ENCODE measurements at regions not wholly inside any gene's neighbourhood (a gene's known extent, or its start where the extent isn't known, plus 50 kb on each side); places are given as distances from the start of the nearest gene placed in this dataset.
A peak's percentile ranks its signal among the peaks of the same experiment; 100 is the strongest.

DNA sequence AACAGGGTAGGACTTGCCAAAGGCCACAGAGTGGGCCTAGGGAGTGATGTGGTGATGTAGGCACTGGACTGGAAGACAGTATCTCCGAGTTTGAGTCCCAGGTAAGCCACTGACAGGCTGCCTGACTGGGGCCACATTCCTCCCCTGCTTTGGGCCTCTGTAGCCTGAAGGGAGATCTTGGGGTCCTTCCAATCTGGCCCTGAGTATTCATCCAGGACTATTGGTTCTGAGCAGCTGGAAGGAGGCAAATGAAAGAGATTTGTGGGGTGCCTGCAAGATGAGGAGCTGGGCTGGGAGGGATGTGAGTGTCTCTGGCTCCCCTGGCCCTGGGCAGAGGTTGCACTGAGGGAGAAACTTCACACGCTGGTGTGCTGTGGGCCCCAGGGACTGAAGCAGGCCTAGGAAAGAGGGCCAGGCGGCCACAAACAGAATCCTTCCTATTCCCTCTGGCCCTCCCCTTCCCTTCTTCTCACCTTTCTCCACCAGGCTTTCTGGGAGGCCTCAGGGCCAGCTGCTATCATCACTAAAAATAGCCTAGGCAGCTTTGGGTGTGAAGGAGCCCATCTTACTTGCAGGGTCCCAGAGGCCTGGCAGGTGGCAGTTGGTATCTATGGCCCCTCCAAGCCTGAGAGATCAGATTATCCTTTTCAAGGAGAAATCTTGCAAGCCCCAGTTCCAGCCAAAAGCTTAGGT is 70.1 kb downstream of the PJA1 start:
- no peak for DNase-seq (ENCODE audit: low read depth)
- TF ChIP-seq, protein P1, sequence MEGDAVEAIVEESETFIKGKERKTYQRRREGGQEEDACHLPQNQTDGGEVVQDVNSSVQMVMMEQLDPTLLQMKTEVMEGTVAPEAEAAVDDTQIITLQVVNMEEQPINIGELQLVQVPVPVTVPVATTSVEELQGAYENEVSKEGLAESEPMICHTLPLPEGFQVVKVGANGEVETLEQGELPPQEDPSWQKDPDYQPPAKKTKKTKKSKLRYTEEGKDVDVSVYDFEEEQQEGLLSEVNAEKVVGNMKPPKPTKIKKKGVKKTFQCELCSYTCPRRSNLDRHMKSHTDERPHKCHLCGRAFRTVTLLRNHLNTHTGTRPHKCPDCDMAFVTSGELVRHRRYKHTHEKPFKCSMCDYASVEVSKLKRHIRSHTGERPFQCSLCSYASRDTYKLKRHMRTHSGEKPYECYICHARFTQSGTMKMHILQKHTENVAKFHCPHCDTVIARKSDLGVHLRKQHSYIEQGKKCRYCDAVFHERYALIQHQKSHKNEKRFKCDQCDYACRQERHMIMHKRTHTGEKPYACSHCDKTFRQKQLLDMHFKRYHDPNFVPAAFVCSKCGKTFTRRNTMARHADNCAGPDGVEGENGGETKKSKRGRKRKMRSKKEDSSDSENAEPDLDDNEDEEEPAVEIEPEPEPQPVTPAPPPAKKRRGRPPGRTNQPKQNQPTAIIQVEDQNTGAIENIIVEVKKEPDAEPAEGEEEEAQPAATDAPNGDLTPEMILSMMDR (IDR thresholded peaks at IDR 0.05; ENCODE audit: insufficient read depth, low read length): no peak
- H3K4me3 ChIP-seq (ENCODE audit: low read depth, low read length): no peak overlapping the region

DNA sequence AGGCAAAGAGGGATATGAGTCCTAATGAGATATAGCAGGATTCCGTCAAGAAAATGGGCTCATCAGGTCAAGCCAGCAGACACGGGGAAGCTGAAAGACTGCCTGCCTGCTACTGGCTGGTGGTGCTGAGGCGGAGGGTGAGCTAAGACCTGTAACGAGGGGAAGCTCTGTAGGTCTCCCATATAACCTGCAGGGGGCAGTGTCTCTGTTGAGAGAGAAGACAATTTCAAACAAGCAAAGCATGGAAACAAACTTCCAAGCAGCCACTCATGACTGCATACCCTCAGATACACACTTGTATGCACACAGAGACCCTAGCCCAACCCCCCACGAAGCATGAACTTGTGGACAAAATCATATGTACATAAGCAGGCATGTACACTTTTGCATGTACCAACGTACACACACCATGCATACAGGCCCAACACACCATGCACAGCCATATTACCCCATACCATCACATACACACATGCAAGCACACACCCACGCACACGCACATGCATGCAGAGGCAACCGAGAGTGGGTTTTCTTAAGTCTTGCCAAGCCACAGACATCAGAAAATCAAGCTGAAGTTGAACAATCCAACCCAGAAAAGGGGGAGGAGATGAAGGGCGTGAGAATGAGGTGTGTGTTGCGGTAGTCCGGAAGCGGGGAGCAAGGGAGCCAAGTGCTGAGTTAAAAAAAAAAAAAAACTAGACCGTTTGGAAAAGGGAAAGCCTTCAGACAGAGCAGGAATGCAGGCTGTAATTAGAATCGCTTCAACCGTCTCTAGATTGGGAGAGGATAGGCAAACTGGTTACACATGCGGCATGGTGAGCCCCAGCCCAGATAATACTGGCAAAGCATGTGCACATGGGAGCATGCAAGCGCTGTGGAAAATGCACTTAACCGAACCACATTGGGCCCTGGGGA is 71.0 kb downstream of the PJA1 start:
- TF ChIP-seq, protein P1 (IDR thresholded peaks at IDR 0.05; ENCODE audit: insufficient read depth, low read length): peak; percentile 57
- peak; percentile 65 for DNase-seq (ENCODE audit: low read depth)
- H3K4me3 ChIP-seq (ENCODE audit: low read depth, low read length): no peak overlapping the region

DNA sequence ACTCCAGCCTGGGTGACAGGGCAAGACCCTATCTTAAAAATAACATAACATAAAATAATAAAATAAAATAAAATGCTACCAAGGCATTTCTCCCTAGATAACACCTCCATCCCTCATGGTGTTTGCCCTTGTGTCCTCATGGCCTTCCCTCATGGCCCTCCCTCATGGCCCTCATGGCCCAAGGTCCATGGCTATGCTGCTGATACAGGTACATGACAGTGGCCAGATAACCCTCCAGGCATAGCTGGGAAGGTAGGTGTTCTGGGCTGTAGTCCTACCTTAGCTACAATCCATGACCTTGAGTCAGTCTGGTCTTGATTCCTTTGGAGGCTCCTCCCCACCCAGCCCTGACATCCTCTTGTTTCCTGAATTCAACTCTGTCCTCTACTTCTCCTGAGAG is 75.2 kb downstream of the PJA1 start:
- no peak for DNase-seq (ENCODE audit: low read depth)
- TF ChIP-seq, protein P1 (IDR thresholded peaks at IDR 0.05; ENCODE audit: insufficient read depth, low read length): no peak
- no peak overlapping the region for H3K4me3 ChIP-seq (ENCODE audit: low read depth, low read length)

DNA sequence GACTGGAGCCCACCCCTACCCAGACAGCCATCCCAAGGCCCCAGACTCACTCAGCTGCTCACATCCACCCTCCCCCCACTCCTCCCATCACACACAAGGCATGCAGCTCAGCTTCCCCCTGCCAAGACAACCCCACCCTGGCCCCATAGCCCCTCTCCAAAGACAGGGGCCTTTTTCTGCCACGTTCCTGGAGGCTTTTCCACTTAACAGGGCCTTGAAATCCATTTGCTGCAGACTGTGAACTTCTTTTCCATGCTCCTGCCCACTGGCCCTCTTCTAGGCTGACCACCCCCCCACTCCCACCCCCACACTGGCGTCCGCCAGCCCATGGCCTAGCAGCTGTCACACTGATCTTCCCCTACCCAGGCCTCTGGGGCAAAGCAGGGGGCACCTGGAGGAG is 76.0 kb downstream of the PJA1 start:
- no peak for DNase-seq (ENCODE audit: low read depth)
- TF ChIP-seq, protein P1 (IDR thresholded peaks at IDR 0.05; ENCODE audit: insufficient read depth, low read length): no peak
- no peak overlapping the region for H3K4me3 ChIP-seq (ENCODE audit: low read depth, low read length)

DNA sequence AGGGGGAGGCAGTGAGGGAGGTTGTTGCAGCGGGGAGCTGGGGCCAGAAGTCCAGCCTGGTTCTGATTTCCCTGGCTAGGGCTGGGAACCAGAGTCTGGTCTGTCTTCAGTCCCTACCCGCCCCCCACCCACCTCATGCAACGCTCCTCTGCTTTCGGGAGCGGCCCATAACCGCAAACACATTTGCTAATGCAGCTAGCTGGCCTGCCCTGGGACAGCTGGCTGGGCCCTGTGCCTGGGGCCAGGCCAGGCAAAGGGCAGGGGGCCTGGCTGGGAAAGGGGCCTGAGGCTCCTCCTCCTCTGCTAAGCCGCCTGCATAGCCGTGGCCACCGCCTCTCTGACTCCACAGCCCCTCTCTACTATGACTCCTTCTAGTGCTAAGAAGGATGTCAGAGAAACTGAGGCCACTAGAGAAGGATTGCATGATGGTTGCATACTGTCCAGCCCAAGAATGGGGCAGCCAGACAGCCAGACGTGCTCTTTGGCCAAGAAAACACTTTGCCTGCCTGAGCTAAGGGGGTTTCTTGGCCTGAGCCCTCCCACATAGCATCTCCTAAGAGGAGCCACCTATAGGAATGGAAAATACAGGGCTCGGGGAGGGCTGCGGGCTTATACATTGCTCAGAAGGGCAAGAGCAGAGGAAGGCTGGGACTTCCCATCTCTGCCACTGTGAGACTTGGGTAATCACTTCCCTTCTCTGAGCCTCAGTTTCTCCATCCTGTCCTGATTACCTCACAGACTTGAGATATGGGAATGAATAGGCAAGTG is 76.9 kb downstream of the PJA1 start:
- TF ChIP-seq, protein P1 (IDR thresholded peaks at IDR 0.05; ENCODE audit: insufficient read depth, low read length): no peak
- no peak overlapping the region for H3K4me3 ChIP-seq (ENCODE audit: low read depth, low read length)
- peak; percentile 32 for DNase-seq (ENCODE audit: low read depth)

DNA sequence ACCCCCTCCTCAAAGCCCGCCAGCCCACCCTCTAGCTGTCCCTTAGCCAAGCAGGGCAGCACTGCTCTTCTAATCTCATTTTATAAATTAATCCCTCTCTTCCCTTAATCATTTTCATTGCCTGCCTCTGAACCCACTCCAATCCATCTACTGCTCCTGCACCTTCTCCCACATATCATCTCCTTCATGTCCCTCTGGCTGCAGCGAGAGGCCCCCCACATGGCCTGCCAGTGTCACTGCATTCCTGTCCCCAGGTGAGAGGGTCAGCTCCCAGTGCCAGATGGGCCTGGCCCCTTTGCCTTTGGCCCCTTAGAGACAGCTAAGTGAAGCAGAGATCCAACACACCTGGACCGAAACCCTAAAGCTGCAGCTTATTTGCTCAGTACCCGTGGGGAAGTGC is 79.4 kb downstream of the PJA1 start:
- TF ChIP-seq, protein P1 (IDR thresholded peaks at IDR 0.05; ENCODE audit: insufficient read depth, low read length): no peak
- no peak for DNase-seq (ENCODE audit: low read depth)
- no peak overlapping the region for H3K4me3 ChIP-seq (ENCODE audit: low read depth, low read length)

Measured in fibroblast of the aortic adventitia (primary cell).